ENCODE measurements at regions not wholly inside any gene's neighbourhood (a gene's known extent, or its start where the extent isn't known, plus 50 kb on each side); places are given as distances from the start of the nearest gene placed in this dataset.
"Not testable (repeated sequence)": the region's sequence is repeated elsewhere in the genome, so short reads cannot be mapped to it uniquely, and the experiment has no call there.

DNA sequence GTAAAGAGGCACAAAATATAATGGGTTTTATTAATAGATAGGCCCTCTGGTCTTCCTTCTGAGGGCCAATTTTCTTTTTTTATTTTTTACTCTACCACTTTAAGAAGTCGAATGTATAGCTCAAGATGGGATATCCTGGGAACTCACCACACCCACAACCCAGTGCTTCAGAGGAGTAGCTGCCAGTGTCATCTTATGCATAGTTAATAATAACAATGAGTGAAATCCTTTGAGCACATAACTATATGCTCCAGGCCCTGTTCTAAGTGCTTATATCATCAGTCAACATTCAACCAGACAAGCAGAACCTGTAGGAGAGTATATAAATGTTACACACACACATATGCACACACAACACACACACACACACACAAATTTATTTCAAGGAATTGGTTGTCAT, 150.3 kb upstream of the ACTBL2 start:
- Histone ChIP-seq H3K36me3 (ENCODE audit: control insufficient read depth, insufficient read depth, low read length) (no peaks in the 10 kb centered on the region), H3K9ac (ENCODE audit: extremely low read depth, low read length, poor library complexity, severe bottlenecking) (no peak overlapping the region), H3K9me3 (ENCODE audit: control insufficient read depth, low read length) (no peaks in the 10 kb centered on the region), H3K4me1 (ENCODE audit: control insufficient read depth, insufficient read depth, low read length) (no peaks in the 10 kb centered on the region), H3K27ac (ENCODE audit: low read depth, low read length) (no peak overlapping the region), H3K4me3 (ENCODE audit: low read length) (no peak overlapping the region), H3K27me3 (ENCODE audit: control insufficient read depth, insufficient read depth, low read length, poor library complexity, severe bottlenecking) (no peaks in the 10 kb centered on the region)
- TF ChIP-seq, protein P1, sequence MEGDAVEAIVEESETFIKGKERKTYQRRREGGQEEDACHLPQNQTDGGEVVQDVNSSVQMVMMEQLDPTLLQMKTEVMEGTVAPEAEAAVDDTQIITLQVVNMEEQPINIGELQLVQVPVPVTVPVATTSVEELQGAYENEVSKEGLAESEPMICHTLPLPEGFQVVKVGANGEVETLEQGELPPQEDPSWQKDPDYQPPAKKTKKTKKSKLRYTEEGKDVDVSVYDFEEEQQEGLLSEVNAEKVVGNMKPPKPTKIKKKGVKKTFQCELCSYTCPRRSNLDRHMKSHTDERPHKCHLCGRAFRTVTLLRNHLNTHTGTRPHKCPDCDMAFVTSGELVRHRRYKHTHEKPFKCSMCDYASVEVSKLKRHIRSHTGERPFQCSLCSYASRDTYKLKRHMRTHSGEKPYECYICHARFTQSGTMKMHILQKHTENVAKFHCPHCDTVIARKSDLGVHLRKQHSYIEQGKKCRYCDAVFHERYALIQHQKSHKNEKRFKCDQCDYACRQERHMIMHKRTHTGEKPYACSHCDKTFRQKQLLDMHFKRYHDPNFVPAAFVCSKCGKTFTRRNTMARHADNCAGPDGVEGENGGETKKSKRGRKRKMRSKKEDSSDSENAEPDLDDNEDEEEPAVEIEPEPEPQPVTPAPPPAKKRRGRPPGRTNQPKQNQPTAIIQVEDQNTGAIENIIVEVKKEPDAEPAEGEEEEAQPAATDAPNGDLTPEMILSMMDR (conservative IDR thresholded peaks at IDR 0.05) = no peak
- DNase-seq = no peak
- no peaks in the 10 kb centered on the region for H3K27me3 Mint-ChIP-seq (ENCODE audit: insufficient read depth)
- H3K36me3 Mint-ChIP-seq (ENCODE audit: low read depth) = no peaks in the 10 kb centered on the region
- no peak overlapping the region for H3K4me3 Mint-ChIP-seq
- no peaks in the 10 kb centered on the region for H3K4me1 Mint-ChIP-seq
- 85% methylated on average over 1 of the region's 1 CpG; no CpG with 5 or more reads in 1 of the 2 experiments for WGBS, 2 experiments (ENCODE audit: insufficient coverage in 1 of 2, insufficient read length in 1 of 2)
- peaks cover 2% of the 10 kb centered on the region for H3K9me3 Mint-ChIP-seq
- no peak overlapping the region for H3K27ac Mint-ChIP-seq

DNA sequence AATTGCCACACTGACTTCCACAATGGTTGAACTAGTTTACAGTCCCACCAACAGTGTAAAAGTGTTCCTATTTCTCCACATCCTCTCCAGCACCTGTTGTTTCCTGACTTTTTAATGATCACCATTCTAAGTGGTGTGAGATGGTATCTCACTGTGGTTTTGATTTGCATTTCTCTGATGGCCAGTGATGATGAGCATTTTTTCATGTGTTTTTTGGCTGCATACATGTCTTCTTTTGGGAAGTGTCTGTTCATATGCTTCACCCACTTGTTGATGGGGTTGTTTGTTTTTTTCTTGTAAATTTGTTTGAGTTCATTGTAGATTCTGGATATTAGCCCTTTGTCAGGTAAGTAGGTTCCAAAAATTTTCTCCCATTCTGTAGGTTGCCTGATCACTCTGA, 148.5 kb upstream of the ACTBL2 start:
- not testable (repeated sequence) for H3K9me3 Mint-ChIP-seq; H3K4me1 ChIP-seq (ENCODE audit: control insufficient read depth, insufficient read depth, low read length); H3K36me3 ChIP-seq (ENCODE audit: control insufficient read depth, insufficient read depth, low read length); H3K27me3 ChIP-seq (ENCODE audit: control insufficient read depth, insufficient read depth, low read length, poor library complexity, severe bottlenecking); H3K27ac Mint-ChIP-seq; H3K9me3 ChIP-seq (ENCODE audit: control insufficient read depth, low read length); H3K4me1 Mint-ChIP-seq; H3K36me3 Mint-ChIP-seq (ENCODE audit: low read depth); H3K27ac ChIP-seq (ENCODE audit: low read depth, low read length); H3K4me3 Mint-ChIP-seq; H3K27me3 Mint-ChIP-seq (ENCODE audit: insufficient read depth); H3K4me3 ChIP-seq (ENCODE audit: low read length); DNase-seq; H3K9ac ChIP-seq (ENCODE audit: extremely low read depth, low read length, poor library complexity, severe bottlenecking)

DNA sequence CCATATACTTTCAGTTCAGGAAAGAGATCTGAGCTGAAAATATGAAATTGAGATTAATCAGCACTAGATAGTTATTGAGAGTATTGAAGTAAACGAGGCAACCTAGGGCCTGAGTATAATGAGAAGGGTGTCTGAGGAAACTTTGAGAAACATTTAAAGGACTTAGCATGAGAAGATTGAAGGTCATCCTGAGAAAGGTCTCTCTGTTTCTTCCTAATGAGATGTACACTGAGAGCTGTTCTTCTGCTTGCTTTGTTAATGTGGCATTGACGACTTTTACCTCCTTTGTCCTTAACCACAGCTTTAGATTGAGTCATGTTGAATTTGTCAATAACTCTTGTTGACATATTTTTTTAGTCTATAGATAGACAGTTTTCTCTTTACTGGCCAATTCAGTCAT, 145.1 kb upstream of the ACTBL2 start:
- Mint-ChIP-seq H3K4me3 (no peak overlapping the region), H3K27me3 (ENCODE audit: insufficient read depth) (no peaks in the 10 kb centered on the region)

DNA sequence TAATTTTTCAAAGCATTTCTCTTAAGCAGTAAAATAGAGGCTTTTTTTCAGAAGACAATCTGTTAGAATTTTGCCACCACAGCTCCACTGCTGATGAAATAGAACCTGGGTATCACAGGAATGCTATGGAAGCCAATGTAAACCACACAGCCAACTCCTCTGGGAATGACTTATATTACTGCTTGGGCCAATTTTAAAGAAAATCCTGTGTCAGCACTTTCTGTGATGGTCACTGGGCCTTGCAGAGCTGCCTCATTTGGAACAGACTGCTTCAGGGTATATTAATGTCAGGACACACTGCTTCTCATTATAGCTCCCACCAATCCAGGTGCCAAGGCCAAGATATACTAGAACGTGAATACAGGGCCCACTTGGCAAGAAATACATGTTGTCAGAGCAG, 144.1 kb upstream of the ACTBL2 start:
- TF ChIP-seq, protein P1 (conservative IDR thresholded peaks at IDR 0.05) = no peak
- Histone ChIP-seq H3K27ac (ENCODE audit: low read depth, low read length) (no peak overlapping the region), H3K27me3 (ENCODE audit: control insufficient read depth, insufficient read depth, low read length, poor library complexity, severe bottlenecking) (no peaks in the 10 kb centered on the region), H3K4me1 (ENCODE audit: control insufficient read depth, insufficient read depth, low read length) (no peaks in the 10 kb centered on the region), H3K9ac (ENCODE audit: extremely low read depth, low read length, poor library complexity, severe bottlenecking) (no peak overlapping the region), H3K36me3 (ENCODE audit: control insufficient read depth, insufficient read depth, low read length) (no peaks in the 10 kb centered on the region), H3K9me3 (ENCODE audit: control insufficient read depth, low read length) (no peaks in the 10 kb centered on the region), H3K4me3 (ENCODE audit: low read length) (no peak overlapping the region)
- peaks cover 2% of the 10 kb centered on the region for H3K9me3 Mint-ChIP-seq
- WGBS, 2 experiments (ENCODE audit: insufficient coverage in 1 of 2, insufficient read length in 1 of 2) = 71 to 83% methylated on average over 1 of the region's 1 CpG
- H3K4me1 Mint-ChIP-seq = no peaks in the 10 kb centered on the region
- no peaks in the 10 kb centered on the region for H3K36me3 Mint-ChIP-seq (ENCODE audit: low read depth)
- H3K4me3 Mint-ChIP-seq = no peak overlapping the region
- H3K27ac Mint-ChIP-seq = no peak overlapping the region
- no peak for DNase-seq
- no peaks in the 10 kb centered on the region for H3K27me3 Mint-ChIP-seq (ENCODE audit: insufficient read depth)

More for the DNA sequence above, 145.1 kb upstream of the ACTBL2 start:
- peaks cover 2% of the 10 kb centered on the region for H3K9me3 Mint-ChIP-seq
- no peak overlapping the region for H3K4me3 ChIP-seq (ENCODE audit: low read length)
- TF ChIP-seq, protein P1 (conservative IDR thresholded peaks at IDR 0.05) = no peak
- H3K4me1 Mint-ChIP-seq = no peaks in the 10 kb centered on the region
- DNase-seq = no peak
- H3K27ac ChIP-seq (ENCODE audit: low read depth, low read length) = no peak overlapping the region
- H3K4me1 ChIP-seq (ENCODE audit: control insufficient read depth, insufficient read depth, low read length) = no peaks in the 10 kb centered on the region
- no peaks in the 10 kb centered on the region for H3K36me3 Mint-ChIP-seq (ENCODE audit: low read depth)
- 85 to 88% methylated on average over 2 of the region's 2 CpGs for WGBS, 2 experiments (ENCODE audit: insufficient coverage in 1 of 2, insufficient read length in 1 of 2)
- no peaks in the 10 kb centered on the region for H3K36me3 ChIP-seq (ENCODE audit: control insufficient read depth, insufficient read depth, low read length)
- H3K27ac Mint-ChIP-seq = no peak overlapping the region
- H3K9me3 ChIP-seq (ENCODE audit: control insufficient read depth, low read length) = no peaks in the 10 kb centered on the region
- no peaks in the 10 kb centered on the region for H3K27me3 ChIP-seq (ENCODE audit: control insufficient read depth, insufficient read depth, low read length, poor library complexity, severe bottlenecking)
- H3K9ac ChIP-seq (ENCODE audit: extremely low read depth, low read length, poor library complexity, severe bottlenecking) = no peak overlapping the region

All from endodermal cell (in vitro differentiated cells).